ENCODE measurements at regions not wholly inside any gene's neighbourhood (a gene's known extent, or its start where the extent isn't known, plus 50 kb on each side); places are given as distances from the start of the nearest gene placed in this dataset.
"Not testable (repeated sequence)": the region's sequence is repeated elsewhere in the genome, so short reads cannot be mapped to it uniquely, and the experiment has no call there.

- no peak for DNase-seq
These were observed 71.2 kb upstream of the FSIP2 start for GRCh38 chr2:185667452-185667851.

- DNase-seq, result no peak
These were observed 69.9 kb upstream of the FSIP2 start for GRCh38 chr2:185668710-185669109.

GRCh38 chr2:185674232-185674631 lies 64.4 kb upstream of the FSIP2 start:
- DNase-seq, result no peak

GRCh38 chr2:185676316-185676715 lies 62.3 kb upstream of the FSIP2 start:
- no peak for DNase-seq

- not testable (repeated sequence) for DNase-seq
These were observed 51.6 kb upstream of the FSIP2 start for GRCh38 chr2:185687001-185687400.

GRCh38 chr2:185687967-185688366 lies 50.6 kb upstream of the FSIP2 start:
- DNase-seq, result no peak
